ENCODE measurements at regions not wholly inside any gene's neighbourhood (a gene's known extent, or its start where the extent isn't known, plus 50 kb on each side); places are given as distances from the start of the nearest gene placed in this dataset.

DNA sequence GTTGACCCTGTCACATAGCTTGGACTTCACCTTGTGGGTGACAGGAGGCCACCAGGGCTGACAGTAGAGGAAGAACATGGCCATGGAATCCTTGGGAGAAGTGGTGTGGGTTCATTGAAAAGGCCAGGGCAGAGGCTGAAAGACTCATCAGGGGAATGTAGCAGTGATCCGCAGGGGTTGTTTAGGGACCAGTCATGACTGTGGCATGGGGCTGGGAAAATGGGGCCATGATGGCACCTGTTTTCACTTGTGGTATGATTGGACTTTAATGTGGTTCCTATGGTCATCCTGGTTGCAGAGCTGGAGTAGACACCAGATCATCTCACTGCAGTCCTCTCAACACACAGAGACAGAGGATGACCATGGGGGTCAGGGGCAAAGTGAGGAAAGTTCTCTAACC is 66.7 kb upstream of the MYEOV start:
- Histone ChIP-seq H3K4me2 (no peak overlapping the region), H3K36me3 (replicated peaks; ENCODE audit: insufficient read depth, low read depth) (no peaks in the 10 kb centered on the region), H2AFZ (no peak overlapping the region), H3K9me3 (ENCODE audit: low read depth) (no peaks in the 10 kb centered on the region), H3K9me2 (replicated peaks; ENCODE audit: insufficient read depth) (no peaks in the 10 kb centered on the region), H3K4me3 (no peak overlapping the region), H3K27ac (no peak overlapping the region), H3K27me3 (peaks cover 6% of the 10 kb centered on the region), H4K20me1 (ENCODE audit: insufficient read depth, poor library complexity, severe bottlenecking) (no peaks in the 10 kb centered on the region), H3K79me2 (no peaks in the 10 kb centered on the region), H3K4me1 (ENCODE audit: insufficient read depth) (no peaks in the 10 kb centered on the region)
- WGBS (ENCODE audit: low lambda C conversion rate, missing lambda C conversion rate), result 100% methylated on average over 1 of the region's 1 CpG
- TF ChIP-seq, protein P1, sequence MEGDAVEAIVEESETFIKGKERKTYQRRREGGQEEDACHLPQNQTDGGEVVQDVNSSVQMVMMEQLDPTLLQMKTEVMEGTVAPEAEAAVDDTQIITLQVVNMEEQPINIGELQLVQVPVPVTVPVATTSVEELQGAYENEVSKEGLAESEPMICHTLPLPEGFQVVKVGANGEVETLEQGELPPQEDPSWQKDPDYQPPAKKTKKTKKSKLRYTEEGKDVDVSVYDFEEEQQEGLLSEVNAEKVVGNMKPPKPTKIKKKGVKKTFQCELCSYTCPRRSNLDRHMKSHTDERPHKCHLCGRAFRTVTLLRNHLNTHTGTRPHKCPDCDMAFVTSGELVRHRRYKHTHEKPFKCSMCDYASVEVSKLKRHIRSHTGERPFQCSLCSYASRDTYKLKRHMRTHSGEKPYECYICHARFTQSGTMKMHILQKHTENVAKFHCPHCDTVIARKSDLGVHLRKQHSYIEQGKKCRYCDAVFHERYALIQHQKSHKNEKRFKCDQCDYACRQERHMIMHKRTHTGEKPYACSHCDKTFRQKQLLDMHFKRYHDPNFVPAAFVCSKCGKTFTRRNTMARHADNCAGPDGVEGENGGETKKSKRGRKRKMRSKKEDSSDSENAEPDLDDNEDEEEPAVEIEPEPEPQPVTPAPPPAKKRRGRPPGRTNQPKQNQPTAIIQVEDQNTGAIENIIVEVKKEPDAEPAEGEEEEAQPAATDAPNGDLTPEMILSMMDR (IDR thresholded peaks at IDR 0.05; ENCODE audit: poor library complexity), result no peak
- TF ChIP-seq EZH2 (IDR thresholded peaks at IDR 0.05; ENCODE audit: borderline replicate concordance), result no peak
- no peak for TF ChIP-seq EZH2phosphoT487 (IDR thresholded peaks at IDR 0.05; ENCODE audit: low read depth, severe bottlenecking, unreplicated experiment)
- DNase-seq (ENCODE audit: low spot score), result no peak

DNA sequence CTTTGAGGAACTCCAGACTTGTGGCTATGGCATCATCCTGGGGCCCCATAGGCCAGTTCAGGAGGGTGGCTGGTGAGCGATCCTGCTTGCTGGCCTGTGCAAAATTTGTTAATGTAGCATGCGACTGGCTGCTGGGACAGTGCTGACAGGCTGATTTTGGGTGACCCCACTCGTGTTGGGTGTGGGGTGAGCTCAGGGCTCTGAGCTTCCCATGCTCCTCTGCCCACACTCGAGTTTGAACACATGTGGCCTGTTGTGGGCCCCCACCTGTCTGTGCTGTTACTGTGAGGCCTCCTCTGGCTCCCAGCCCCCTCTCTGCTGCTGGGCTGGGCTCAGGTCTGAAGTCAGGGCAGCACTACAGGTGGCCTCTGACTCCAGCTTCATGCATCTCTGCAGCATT is 64.4 kb upstream of the MYEOV start:
- H3K4me1 ChIP-seq (ENCODE audit: insufficient read depth), result no peaks in the 10 kb centered on the region
- no peaks in the 10 kb centered on the region for H3K9me3 ChIP-seq (ENCODE audit: low read depth)
- TF ChIP-seq EZH2 (IDR thresholded peaks at IDR 0.05; ENCODE audit: borderline replicate concordance), result no peak
- no peak overlapping the region for H3K27ac ChIP-seq
- H3K4me2 ChIP-seq, result no peak overlapping the region
- 86% methylated on average over 4 of the region's 4 CpGs for WGBS (ENCODE audit: low lambda C conversion rate, missing lambda C conversion rate)
- no peak overlapping the region for H2AFZ ChIP-seq
- no peaks in the 10 kb centered on the region for H3K36me3 ChIP-seq (replicated peaks; ENCODE audit: insufficient read depth, low read depth)
- peaks cover 6% of the 10 kb centered on the region for H3K27me3 ChIP-seq
- no peak for DNase-seq (ENCODE audit: low spot score)
- H3K4me3 ChIP-seq, result no peak overlapping the region
- H4K20me1 ChIP-seq (ENCODE audit: insufficient read depth, poor library complexity, severe bottlenecking), result no peaks in the 10 kb centered on the region
- H3K9me2 ChIP-seq (replicated peaks; ENCODE audit: insufficient read depth), result no peaks in the 10 kb centered on the region
- no peaks in the 10 kb centered on the region for H3K79me2 ChIP-seq

DNA sequence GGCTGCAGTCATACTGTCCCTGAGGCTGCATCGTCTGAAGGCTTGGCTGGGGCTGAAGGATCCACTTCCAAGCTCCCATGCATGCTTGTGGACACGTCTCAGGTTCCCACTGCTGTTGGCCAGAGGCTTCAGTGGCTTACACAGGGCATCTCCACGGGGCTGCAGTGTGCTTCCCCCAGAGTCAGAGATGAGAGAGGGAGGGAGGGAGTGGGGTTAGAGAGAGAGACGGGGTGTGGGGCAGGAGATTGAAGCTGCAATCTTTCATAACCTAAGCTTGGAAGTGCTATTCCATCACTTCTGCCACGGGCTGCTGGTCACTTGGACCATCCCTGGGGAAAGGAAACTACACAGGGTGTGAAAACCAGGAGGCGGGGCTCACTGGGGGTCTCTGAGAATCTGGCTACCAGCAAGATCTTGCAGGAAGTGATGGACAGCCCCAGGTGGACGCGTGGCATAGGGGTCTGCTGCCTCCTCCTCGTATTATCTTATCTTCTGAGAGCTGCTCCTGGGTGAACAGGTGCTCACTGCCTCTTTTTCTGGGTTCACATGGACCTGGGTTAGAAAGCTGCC is 63.0 kb upstream of the MYEOV start:
- Histone ChIP-seq H3K27me3 (peaks cover 3% of the 10 kb centered on the region), H3K27ac (no peak overlapping the region), H2AFZ (no peak overlapping the region), H3K36me3 (replicated peaks; ENCODE audit: insufficient read depth, low read depth) (no peaks in the 10 kb centered on the region), H3K9me3 (ENCODE audit: low read depth) (no peaks in the 10 kb centered on the region), H3K4me1 (ENCODE audit: insufficient read depth) (no peaks in the 10 kb centered on the region), H4K20me1 (ENCODE audit: insufficient read depth, poor library complexity, severe bottlenecking) (no peaks in the 10 kb centered on the region), H3K79me2 (no peaks in the 10 kb centered on the region), H3K4me3 (no peak overlapping the region), H3K9me2 (replicated peaks; ENCODE audit: insufficient read depth) (no peaks in the 10 kb centered on the region), H3K4me2 (no peak overlapping the region)
- TF ChIP-seq, protein P1 (IDR thresholded peaks at IDR 0.05; ENCODE audit: poor library complexity), result no peak
- no peak for TF ChIP-seq EZH2 (IDR thresholded peaks at IDR 0.05; ENCODE audit: borderline replicate concordance)
- no peak for TF ChIP-seq EZH2phosphoT487 (IDR thresholded peaks at IDR 0.05; ENCODE audit: low read depth, severe bottlenecking, unreplicated experiment)
- DNase-seq (ENCODE audit: low spot score), result no peak
- 85% methylated on average over 9 of the region's 9 CpGs for WGBS (ENCODE audit: low lambda C conversion rate, missing lambda C conversion rate)

DNA sequence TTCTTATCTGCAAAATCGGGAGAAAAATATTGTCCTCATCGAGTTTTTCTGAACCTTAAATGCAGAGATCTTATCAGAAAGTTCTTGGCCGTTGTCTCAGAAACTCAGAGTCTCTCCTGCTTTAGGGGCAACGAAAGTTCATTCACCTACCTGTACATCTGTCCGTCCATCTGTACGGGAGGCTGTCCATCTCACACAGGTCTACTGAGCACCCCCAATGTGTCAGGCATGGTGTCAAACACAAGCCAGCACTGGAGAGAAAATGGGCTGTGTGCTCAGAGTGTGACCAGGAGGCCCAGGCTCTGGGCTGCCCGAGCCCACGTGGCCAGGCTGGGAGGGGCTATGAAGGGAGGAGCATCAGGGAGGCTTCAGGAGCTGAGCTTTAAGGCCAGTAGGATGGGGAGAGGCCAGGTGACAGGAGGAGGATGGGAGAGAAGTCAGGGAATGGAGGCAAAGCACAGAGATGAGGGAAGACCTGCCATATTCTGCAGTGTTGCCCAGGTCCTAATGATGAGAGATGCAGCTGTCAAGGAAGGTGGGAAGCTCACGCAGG is 62.4 kb upstream of the MYEOV start:
- Histone ChIP-seq H3K4me2 (no peak overlapping the region), H3K79me2 (no peaks in the 10 kb centered on the region), H3K4me3 (no peak overlapping the region), H4K20me1 (ENCODE audit: insufficient read depth, poor library complexity, severe bottlenecking) (no peaks in the 10 kb centered on the region), H3K27me3 (no peaks in the 10 kb centered on the region), H3K9me2 (replicated peaks; ENCODE audit: insufficient read depth) (no peaks in the 10 kb centered on the region), H3K9me3 (ENCODE audit: low read depth) (no peaks in the 10 kb centered on the region), H3K4me1 (ENCODE audit: insufficient read depth) (no peaks in the 10 kb centered on the region), H3K27ac (no peak overlapping the region), H2AFZ (no peak overlapping the region), H3K36me3 (replicated peaks; ENCODE audit: insufficient read depth, low read depth) (no peaks in the 10 kb centered on the region)
- no peak for DNase-seq (ENCODE audit: low spot score)
- 79% methylated on average over 9 of the region's 9 CpGs for WGBS (ENCODE audit: low lambda C conversion rate, missing lambda C conversion rate)
- TF ChIP-seq, protein P1 (IDR thresholded peaks at IDR 0.05; ENCODE audit: poor library complexity), result no peak
- TF ChIP-seq EZH2 (IDR thresholded peaks at IDR 0.05; ENCODE audit: borderline replicate concordance), result no peak
- no peak for TF ChIP-seq EZH2phosphoT487 (IDR thresholded peaks at IDR 0.05; ENCODE audit: low read depth, severe bottlenecking, unreplicated experiment)
